ENCODE measurements at regions not wholly inside any gene's neighbourhood (a gene's known extent, or its start where the extent isn't known, plus 50 kb on each side); places are given as distances from the start of the nearest gene placed in this dataset.
A peak's percentile ranks its signal among the peaks of the same experiment; 100 is the strongest.

GRCh38 chr5:164361986-164362385, 856.6 kb downstream of the MAT2B start:
- TF ChIP-seq CTCF (IDR thresholded peaks at IDR 0.05; ENCODE audit: insufficient read depth, low read length, severe bottlenecking): no peak
- H3K4me3 ChIP-seq (ENCODE audit: low read depth, low read length): no peak overlapping the region
- H3K36me3 ChIP-seq (ENCODE audit: control insufficient read depth, insufficient read depth, low read length): no peaks in the 10 kb centered on the region
- no peaks in the 10 kb centered on the region for H3K27me3 ChIP-seq (ENCODE audit: control insufficient read depth, insufficient read depth, low read length)
- DNase-seq (ENCODE audit: low read depth): no peak
- no peak for FAIRE-seq

- H3K4me3 ChIP-seq (ENCODE audit: low read depth, low read length): no peak overlapping the region
- no peak for DNase-seq (ENCODE audit: low read depth)
- TF ChIP-seq CTCF (IDR thresholded peaks at IDR 0.05; ENCODE audit: insufficient read depth, low read length, severe bottlenecking): no peak
- no peaks in the 10 kb centered on the region for H3K36me3 ChIP-seq (ENCODE audit: control insufficient read depth, insufficient read depth, low read length)
- H3K27me3 ChIP-seq (ENCODE audit: control insufficient read depth, insufficient read depth, low read length): no peaks in the 10 kb centered on the region
- FAIRE-seq: no peak
These were observed 857.4 kb downstream of the MAT2B start for GRCh38 chr5:164362835-164363234.

GRCh38 chr5:164364237-164365208, 859.1 kb downstream of the MAT2B start:
- H3K4me3 ChIP-seq (ENCODE audit: low read depth, low read length): no peak overlapping the region
- DNase-seq (ENCODE audit: low read depth) (no peak), FAIRE-seq (no peak)
- H3K27me3 ChIP-seq (ENCODE audit: control insufficient read depth, insufficient read depth, low read length): no peaks in the 10 kb centered on the region
- H3K36me3 ChIP-seq (ENCODE audit: control insufficient read depth, insufficient read depth, low read length): no peaks in the 10 kb centered on the region
- no peak for TF ChIP-seq CTCF (IDR thresholded peaks at IDR 0.05; ENCODE audit: insufficient read depth, low read length, severe bottlenecking)

- TF ChIP-seq CTCF (IDR thresholded peaks at IDR 0.05; ENCODE audit: insufficient read depth, low read length, severe bottlenecking): no peak
- Histone ChIP-seq H3K36me3 (ENCODE audit: control insufficient read depth, insufficient read depth, low read length) (no peaks in the 10 kb centered on the region), H3K4me3 (ENCODE audit: low read depth, low read length) (no peak overlapping the region), H3K27me3 (ENCODE audit: control insufficient read depth, insufficient read depth, low read length) (no peaks in the 10 kb centered on the region)
- peak; percentile 93 for DNase-seq (ENCODE audit: low read depth)
- no peak for FAIRE-seq
These were observed 865.4 kb downstream of the MAT2B start for GRCh38 chr5:164370841-164371240.

- H3K4me3 ChIP-seq (ENCODE audit: low read depth, low read length): no peak overlapping the region
- no peaks in the 10 kb centered on the region for H3K36me3 ChIP-seq (ENCODE audit: control insufficient read depth, insufficient read depth, low read length)
- FAIRE-seq (no peak), DNase-seq (ENCODE audit: low read depth) (no peak)
- TF ChIP-seq CTCF (IDR thresholded peaks at IDR 0.05; ENCODE audit: insufficient read depth, low read length, severe bottlenecking): no peak
- H3K27me3 ChIP-seq (ENCODE audit: control insufficient read depth, insufficient read depth, low read length): no peaks in the 10 kb centered on the region
These were observed 867.5 kb downstream of the MAT2B start for GRCh38 chr5:164372892-164373291.

Data from bronchial epithelial cell (primary cell).